Upper lobe of left lung (tissue), 6 donors: ENCODE measurements at regions not wholly inside any gene's neighbourhood (a gene's known extent, or its start where the extent isn't known, plus 50 kb on each side); places are given as distances from the start of the nearest gene placed in this dataset.
"Not testable (repeated sequence)": the region's sequence is repeated elsewhere in the genome, so short reads cannot be mapped to it uniquely, and the experiment has no call there.

ENCODE experiments used
- ATAC-seq, 2 donors: fragments of 200-7000 bp; cut with Tn5 transposase; one replicate each; pipeline ENCODE4 v1.9.1; 2022; ENCODE audit warnings: mild to moderate bottlenecking in 2 of 2, moderate library complexity in 2 of 2; ENCODE audit not compliant: low FRiP score in 2 of 2
- DNase-seq, 2 donors: peaks; one replicate each; pipeline ENCODE4 v3.0.0-alpha.2; 2019 to 2020
- H3K27ac ChIP-seq, 4 donors: fragments of 200-600 bp; sonication (generic); one replicate each; pipeline ENCODE4 v1.5.1; 2016 to 2019
- H3K27me3 ChIP-seq, 4 donors: fragments of 200-600 bp; sonication (generic); one replicate each; pipeline ENCODE4 v1.5.1; 2017 to 2019
- H3K36me3 ChIP-seq, 4 donors: fragments of 200-600 bp; sonication (generic); one replicate each; pipeline ENCODE4 v1.5.1; 2016 to 2019
- H3K4me1 ChIP-seq, 4 donors: fragments of 200-600 bp; sonication (generic); one replicate each; pipeline ENCODE4 v1.5.1; 2018 to 2019
- H3K4me3 ChIP-seq, 4 donors: fragments of 200-600 bp; sonication (generic); one replicate each; pipeline ENCODE4 v1.5.1; 2017 to 2019; ENCODE audit warnings: mild to moderate bottlenecking in 2 of 4, moderate library complexity in 1 of 4
- H3K9me3 ChIP-seq, 4 donors: fragments of 200-600 bp; sonication (generic); one replicate each; pipeline ENCODE4 v1.5.1; 2018 to 2019
- EP300 ChIP-seq, 4 donors: sonication (generic); formaldehyde crosslinking; IDR thresholded peaks; one replicate each; pipeline ENCODE4 v1.5.1; 2017; ENCODE audit warnings: antibody characterized with exemption in 4 of 4, control low read depth in 2 of 4
- POLR2A ChIP-seq, 4 donors: fragments of 450-650 bp; IDR thresholded peaks; one replicate each; pipeline ENCODE4 v1.5.1; 2016 to 2017; ENCODE audit warnings: antibody characterized with exemption in 4 of 4, mild to moderate bottlenecking in 2 of 4
- POLR2AphosphoS5 ChIP-seq, 2 donors: sonication (generic); formaldehyde crosslinking; IDR thresholded peaks; one replicate each; pipeline ENCODE4 v1.5.1; 2017; ENCODE audit warnings: antibody characterized with exemption in 2 of 2
- WGBS, 2 donors: methylation state at CpG; one replicate each; pipeline ENCODE4 v1.1.5; 2017 to 2018; 5-methylcytosine and 5-hydroxymethylcytosine counted together
- TF ChIP-seq, protein P1 (sequence below), 6 experiments: fragments of 450-650 bp in 4 of 6; fragments of 200-600 bp in 2 of 6; sonication (generic) in 2 of 6; IDR thresholded peaks; one replicate each; pipeline ENCODE4 v1.5.1; 2016 to 2019; ENCODE audit warnings: antibody characterized with exemption in 6 of 6
- donor health status: DM: no; HTN: no; CAD: no; lungs with moderate emphysema.
- donor health status: DM: no; HTN: yes; CAD: no; lungs with severe emphysema.

GRCh38 chr3:197399486-197399885 lies 101.1 kb upstream of the DLG1 start:
- WGBS, 2 donors: 76 to 78% methylated on average over 4 of the region's 4 CpGs
- Histone ChIP-seq H3K36me3 (no peaks in the 10 kb centered on the region), H3K9me3 (no peaks in the 10 kb centered on the region), H3K27ac (no peak overlapping the region), H3K4me3 (no peak overlapping the region), H3K4me1 (no peaks in the 10 kb centered on the region), H3K27me3 (no peaks in the 10 kb centered on the region)
- no peak for ATAC-seq
- no peak for DNase-seq
- TF ChIP-seq POLR2AphosphoS5 (IDR thresholded peaks at IDR 0.05): no peak
- TF ChIP-seq, protein P1, sequence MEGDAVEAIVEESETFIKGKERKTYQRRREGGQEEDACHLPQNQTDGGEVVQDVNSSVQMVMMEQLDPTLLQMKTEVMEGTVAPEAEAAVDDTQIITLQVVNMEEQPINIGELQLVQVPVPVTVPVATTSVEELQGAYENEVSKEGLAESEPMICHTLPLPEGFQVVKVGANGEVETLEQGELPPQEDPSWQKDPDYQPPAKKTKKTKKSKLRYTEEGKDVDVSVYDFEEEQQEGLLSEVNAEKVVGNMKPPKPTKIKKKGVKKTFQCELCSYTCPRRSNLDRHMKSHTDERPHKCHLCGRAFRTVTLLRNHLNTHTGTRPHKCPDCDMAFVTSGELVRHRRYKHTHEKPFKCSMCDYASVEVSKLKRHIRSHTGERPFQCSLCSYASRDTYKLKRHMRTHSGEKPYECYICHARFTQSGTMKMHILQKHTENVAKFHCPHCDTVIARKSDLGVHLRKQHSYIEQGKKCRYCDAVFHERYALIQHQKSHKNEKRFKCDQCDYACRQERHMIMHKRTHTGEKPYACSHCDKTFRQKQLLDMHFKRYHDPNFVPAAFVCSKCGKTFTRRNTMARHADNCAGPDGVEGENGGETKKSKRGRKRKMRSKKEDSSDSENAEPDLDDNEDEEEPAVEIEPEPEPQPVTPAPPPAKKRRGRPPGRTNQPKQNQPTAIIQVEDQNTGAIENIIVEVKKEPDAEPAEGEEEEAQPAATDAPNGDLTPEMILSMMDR (IDR thresholded peaks at IDR 0.05): no peak
- TF ChIP-seq POLR2A (IDR thresholded peaks at IDR 0.05): no peak
- no peak for TF ChIP-seq EP300 (IDR thresholded peaks at IDR 0.05)

DNA sequence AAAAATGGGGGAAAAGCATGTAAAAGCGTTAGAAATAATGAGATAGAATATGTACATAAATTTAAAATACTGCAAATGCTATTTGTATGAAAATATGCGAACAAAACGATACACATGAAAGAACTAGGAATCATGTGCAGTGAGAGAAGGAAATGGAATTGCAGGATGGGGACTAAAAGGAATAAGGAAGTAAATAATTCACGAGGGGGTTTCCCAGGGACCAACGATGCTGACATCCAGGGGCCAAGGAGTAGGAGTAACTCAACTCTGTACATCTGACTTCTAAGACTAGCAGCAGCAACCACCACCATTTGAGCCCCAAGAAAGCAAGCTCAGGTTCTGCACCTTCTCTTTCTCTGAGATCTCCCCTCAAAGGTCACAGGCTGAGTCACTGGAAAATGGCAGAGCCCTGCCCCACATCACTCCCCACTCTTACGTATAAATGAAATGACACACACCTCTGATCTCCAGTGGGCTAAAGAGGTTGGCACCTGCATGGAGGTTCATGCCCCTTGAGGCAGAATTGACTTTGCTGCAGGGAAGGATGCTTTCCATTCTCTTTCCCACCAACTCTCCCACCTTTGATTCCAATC lies 100.0 kb upstream of the DLG1 start:
- Histone ChIP-seq H3K9me3 (no peaks in the 10 kb centered on the region), H3K4me1 (no peaks in the 10 kb centered on the region), H3K27ac (no peak overlapping the region), H3K27me3 (no peaks in the 10 kb centered on the region), H3K36me3 (no peaks in the 10 kb centered on the region), H3K4me3 (no peak overlapping the region)
- TF ChIP-seq, protein P1 (IDR thresholded peaks at IDR 0.05): no peak
- TF ChIP-seq POLR2A (IDR thresholded peaks at IDR 0.05) (no peak), POLR2AphosphoS5 (IDR thresholded peaks at IDR 0.05) (no peak), EP300 (IDR thresholded peaks at IDR 0.05) (no peak)
- WGBS, 2 donors: 57 to 60% methylated on average over 6 of the region's 6 CpGs
- ATAC-seq (no peak), DNase-seq (no peak)

- WGBS, 2 donors: 90 to 93% methylated on average over 9 of the region's 9 CpGs
- no peak for DNase-seq
- no peaks in the 10 kb centered on the region for H3K27me3 ChIP-seq
- TF ChIP-seq EP300 (IDR thresholded peaks at IDR 0.05): no peak
- TF ChIP-seq POLR2A (IDR thresholded peaks at IDR 0.05): no peak
- TF ChIP-seq POLR2AphosphoS5 (IDR thresholded peaks at IDR 0.05): no peak
- TF ChIP-seq, protein P1 (IDR thresholded peaks at IDR 0.05): no peak
- H3K4me3 ChIP-seq: no peak overlapping the region
- no peaks in the 10 kb centered on the region for H3K36me3 ChIP-seq
- H3K9me3 ChIP-seq: no peaks in the 10 kb centered on the region
- ATAC-seq: no peak
- no peaks in the 10 kb centered on the region for H3K4me1 ChIP-seq
- H3K27ac ChIP-seq: no peak overlapping the region
These were observed 99.4 kb upstream of the DLG1 start for GRCh38 chr3:197397838-197398237.

DNA sequence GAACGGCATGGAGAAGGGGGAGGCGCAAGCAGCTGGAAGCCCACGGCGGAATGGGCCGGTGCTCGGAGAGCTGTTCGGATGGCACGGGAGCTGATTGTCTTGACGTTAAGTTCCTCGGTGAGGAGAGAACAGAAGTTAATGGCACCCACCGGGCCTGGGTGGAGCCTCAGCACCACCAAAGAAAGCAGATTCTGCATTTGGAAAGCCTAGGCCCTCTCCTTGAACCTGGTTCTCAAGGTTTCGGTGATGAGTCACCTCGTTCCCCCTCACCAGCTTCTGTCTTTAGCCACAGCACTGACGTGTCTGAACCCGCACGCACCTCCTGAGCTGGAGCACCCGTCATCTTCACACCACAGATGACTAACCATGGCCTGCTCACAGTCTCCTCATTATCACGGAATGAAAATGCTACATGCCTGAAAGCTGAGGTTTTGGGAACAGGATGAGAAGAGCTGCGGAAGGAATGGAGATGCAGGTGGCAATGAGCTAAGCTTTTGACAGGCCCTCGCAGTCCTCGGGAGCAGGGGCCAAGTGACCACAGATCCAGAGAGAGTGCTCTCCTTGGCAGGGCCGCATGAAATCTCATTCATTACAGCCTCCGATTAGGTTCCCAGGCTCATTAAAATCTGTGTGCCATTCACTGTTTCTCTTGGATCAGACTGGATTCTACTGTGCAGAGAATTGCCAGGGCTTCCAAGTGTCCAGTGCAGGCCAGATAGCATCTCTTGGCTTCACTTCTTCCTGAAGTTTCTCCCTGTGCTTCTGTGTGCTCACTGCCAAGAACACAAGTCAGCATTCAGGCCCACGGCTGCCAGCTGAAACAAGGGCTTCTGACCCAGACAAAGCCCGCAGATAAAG lies 96.3 kb upstream of the DLG1 start:
- Histone ChIP-seq H3K4me1 (no peaks in the 10 kb centered on the region), H3K27ac (no peak overlapping the region), H3K9me3 (no peaks in the 10 kb centered on the region), H3K36me3 (no peaks in the 10 kb centered on the region), H3K4me3 (no peak overlapping the region), H3K27me3 (no peaks in the 10 kb centered on the region)
- ATAC-seq: peak; percentile 72 to 95
- WGBS, 2 donors: 81 to 86% methylated on average over 25 of the region's 25 CpGs
- TF ChIP-seq, protein P1 (IDR thresholded peaks at IDR 0.05): no peak
- no peak for TF ChIP-seq POLR2AphosphoS5 (IDR thresholded peaks at IDR 0.05)
- TF ChIP-seq POLR2A (IDR thresholded peaks at IDR 0.05): no peak
- TF ChIP-seq EP300 (IDR thresholded peaks at IDR 0.05): no peak
- no peak for DNase-seq

GRCh38 chr3:197394126-197394463 lies 95.7 kb upstream of the DLG1 start:
- ATAC-seq, H3K36me3 ChIP-seq, H3K9me3 ChIP-seq, H3K4me1 ChIP-seq, DNase-seq, H3K27me3 ChIP-seq, H3K27ac ChIP-seq, H3K4me3 ChIP-seq: not testable (repeated sequence)
- 92 to 95% methylated on average over 8 of the region's 8 CpGs for WGBS, 2 donors
